ENCODE measurements at regions not wholly inside any gene's neighbourhood (a gene's known extent, or its start where the extent isn't known, plus 50 kb on each side); places are given as distances from the start of the nearest gene placed in this dataset.

DNA sequence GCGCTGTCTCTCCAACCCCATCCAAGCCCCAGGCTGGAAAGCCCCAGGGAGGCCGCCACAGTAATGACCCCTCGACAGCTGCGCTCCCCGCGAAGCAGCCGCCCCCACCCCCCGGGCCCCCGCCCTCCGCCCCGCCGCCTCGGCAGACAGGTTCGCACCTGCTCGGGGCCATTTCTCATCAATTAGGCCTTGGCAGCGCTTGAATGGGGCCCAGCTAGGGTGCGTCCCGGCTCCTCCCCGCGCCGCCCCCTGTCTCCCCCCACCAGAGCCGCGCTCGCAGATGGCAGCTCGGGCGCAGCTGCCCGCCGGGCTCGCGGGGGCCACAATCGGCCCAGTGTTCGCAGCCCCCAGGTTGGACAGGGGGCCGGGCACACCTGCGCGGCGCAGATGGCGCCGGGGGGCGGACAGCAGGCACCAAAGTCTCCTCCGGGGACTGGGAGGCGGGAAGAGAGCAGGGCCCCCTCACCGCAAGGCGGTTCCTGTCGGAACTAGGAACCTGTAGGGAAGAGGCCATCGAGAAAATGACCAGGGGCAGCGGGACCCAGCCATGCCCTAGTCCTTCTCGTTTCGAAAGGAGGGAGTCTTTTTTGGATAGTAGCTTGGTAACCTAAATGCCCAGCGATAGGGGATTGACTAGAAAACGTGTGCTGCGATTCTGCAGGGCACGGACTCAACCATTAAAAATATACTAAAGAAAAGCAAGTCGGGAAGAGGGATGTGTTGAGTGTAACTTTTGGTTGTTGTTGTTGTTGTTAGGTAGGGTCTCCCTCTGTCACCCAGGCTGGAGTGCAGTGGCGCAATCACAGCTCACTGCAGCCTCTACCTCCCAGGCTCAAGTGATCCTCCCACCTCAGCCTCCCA, 83.2 kb upstream of the EYA2 start:
- Mint-ChIP-seq H3K9me3 (ENCODE audit: unreplicated experiment) (no peaks in the 10 kb centered on the region), H3K27ac (ENCODE audit: low read depth, unreplicated experiment) (no peak overlapping the region), H3K4me1 (ENCODE audit: insufficient read depth, unreplicated experiment) (peaks cover 6% of the 10 kb centered on the region), H3K27me3 (ENCODE audit: insufficient read depth, unreplicated experiment) (no peaks in the 10 kb centered on the region), H3K36me3 (ENCODE audit: insufficient read depth, unreplicated experiment) (no peaks in the 10 kb centered on the region), H3K4me3 (ENCODE audit: unreplicated experiment) (no peak overlapping the region)
- intact Hi-C loops (cut with micrococcal nuclease) = no loop called here
- no TSS peak for BruUV-seq (replicated peaks)
- ChIA-PET CTCF (no interaction called here), POLR2A (interaction anchor here (1.5 kb wide), 1 partner anchor 314 kb away, joined by 3 read pairs; no protein-coding TSS in a partner anchor)
- TF ChIP-seq, protein P1, sequence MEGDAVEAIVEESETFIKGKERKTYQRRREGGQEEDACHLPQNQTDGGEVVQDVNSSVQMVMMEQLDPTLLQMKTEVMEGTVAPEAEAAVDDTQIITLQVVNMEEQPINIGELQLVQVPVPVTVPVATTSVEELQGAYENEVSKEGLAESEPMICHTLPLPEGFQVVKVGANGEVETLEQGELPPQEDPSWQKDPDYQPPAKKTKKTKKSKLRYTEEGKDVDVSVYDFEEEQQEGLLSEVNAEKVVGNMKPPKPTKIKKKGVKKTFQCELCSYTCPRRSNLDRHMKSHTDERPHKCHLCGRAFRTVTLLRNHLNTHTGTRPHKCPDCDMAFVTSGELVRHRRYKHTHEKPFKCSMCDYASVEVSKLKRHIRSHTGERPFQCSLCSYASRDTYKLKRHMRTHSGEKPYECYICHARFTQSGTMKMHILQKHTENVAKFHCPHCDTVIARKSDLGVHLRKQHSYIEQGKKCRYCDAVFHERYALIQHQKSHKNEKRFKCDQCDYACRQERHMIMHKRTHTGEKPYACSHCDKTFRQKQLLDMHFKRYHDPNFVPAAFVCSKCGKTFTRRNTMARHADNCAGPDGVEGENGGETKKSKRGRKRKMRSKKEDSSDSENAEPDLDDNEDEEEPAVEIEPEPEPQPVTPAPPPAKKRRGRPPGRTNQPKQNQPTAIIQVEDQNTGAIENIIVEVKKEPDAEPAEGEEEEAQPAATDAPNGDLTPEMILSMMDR (IDR thresholded peaks at IDR 0.05; ENCODE audit: unreplicated experiment) = no peak
- no peak for DNase-seq (ENCODE audit: unreplicated experiment)

- CTCF ChIA-PET = interaction anchor here (0.6 to 1.6 kb wide), 3 partner anchors 46 to 196 kb away, joined by 3 to 6 read pairs (median 5); no protein-coding TSS in a partner anchor
- POLR2A ChIA-PET = interaction anchor here (0.6 to 1.4 kb wide), 4 partner anchors 9 to 311 kb away, joined by 3 to 8 read pairs (median 5); no protein-coding TSS in a partner anchor
- Mint-ChIP-seq H3K9me3 (ENCODE audit: unreplicated experiment) (no peaks in the 10 kb centered on the region), H3K36me3 (ENCODE audit: insufficient read depth, unreplicated experiment) (no peaks in the 10 kb centered on the region), H3K27me3 (ENCODE audit: insufficient read depth, unreplicated experiment) (peaks cover 24% of the 10 kb centered on the region), H3K4me3 (ENCODE audit: unreplicated experiment) (no peak overlapping the region), H3K27ac (ENCODE audit: low read depth, unreplicated experiment) (no peak overlapping the region), H3K4me1 (ENCODE audit: insufficient read depth, unreplicated experiment) (peaks cover 6% of the 10 kb centered on the region)
- intact Hi-C loops (cut with micrococcal nuclease) = no loop called here
- peak; percentile 58 for DNase-seq (ENCODE audit: unreplicated experiment)
- TF ChIP-seq, protein P1 (IDR thresholded peaks at IDR 0.05; ENCODE audit: unreplicated experiment) = no peak
- no TSS peak for BruUV-seq (replicated peaks)
Measured at GRCh38 chr20:46814366-46815232, 80.0 kb upstream of the EYA2 start.

DNA sequence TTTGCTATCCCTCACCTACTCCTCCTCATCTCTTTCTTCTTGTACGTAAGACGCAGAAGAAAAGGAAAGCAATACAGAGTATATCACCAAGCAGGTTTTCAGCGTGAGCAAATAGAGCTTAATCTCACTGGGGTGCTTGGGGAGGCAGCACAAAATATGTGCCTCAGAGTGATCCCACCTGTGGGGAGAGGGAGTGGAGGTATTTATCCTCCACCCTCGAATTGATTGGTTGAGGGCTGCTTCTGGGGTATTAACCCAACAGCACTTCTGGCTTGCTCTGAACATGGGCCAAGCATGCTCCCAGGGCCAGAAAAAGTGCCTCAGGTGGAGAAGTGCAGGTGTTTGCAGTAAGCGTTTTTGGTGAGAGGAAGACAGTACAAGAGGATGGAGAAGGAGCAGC, 78.5 kb upstream of the EYA2 start:
- ChIA-PET CTCF (no interaction called here), POLR2A (no interaction called here)
- peaks cover 6% of the 10 kb centered on the region for H3K4me1 Mint-ChIP-seq (ENCODE audit: insufficient read depth, unreplicated experiment)
- no peak overlapping the region for H3K4me3 Mint-ChIP-seq (ENCODE audit: unreplicated experiment)
- no peaks in the 10 kb centered on the region for H3K9me3 Mint-ChIP-seq (ENCODE audit: unreplicated experiment)
- no peaks in the 10 kb centered on the region for H3K36me3 Mint-ChIP-seq (ENCODE audit: insufficient read depth, unreplicated experiment)
- no TSS peak for BruUV-seq (replicated peaks)
- DNase-seq (ENCODE audit: unreplicated experiment) = no peak
- H3K27me3 Mint-ChIP-seq (ENCODE audit: insufficient read depth, unreplicated experiment) = peaks cover 39% of the 10 kb centered on the region
- intact Hi-C loops (cut with micrococcal nuclease) = no loop called here
- TF ChIP-seq, protein P1 (IDR thresholded peaks at IDR 0.05; ENCODE audit: unreplicated experiment) = no peak
- no peak overlapping the region for H3K27ac Mint-ChIP-seq (ENCODE audit: low read depth, unreplicated experiment)

All from MCF 10A (cell line).